GM18520 (cell line): ENCODE measurements at regions not wholly inside any gene's neighbourhood (a gene's known extent, or its start where the extent isn't known, plus 50 kb on each side); places are given as distances from the start of the nearest gene placed in this dataset.
A peak's percentile ranks its signal among the peaks of the same experiment; 100 is the strongest.
"Not testable (repeated sequence)": the region's sequence is repeated elsewhere in the genome, so short reads cannot be mapped to it uniquely, and the experiment has no call there.

Source experiments
- ATAC-seq: cut with Tn5 transposase; IDR thresholded peaks from one replicate; pipeline ENCODE4 v1.9.1; 2021; ENCODE audit not compliant: unreplicated experiment

DNA sequence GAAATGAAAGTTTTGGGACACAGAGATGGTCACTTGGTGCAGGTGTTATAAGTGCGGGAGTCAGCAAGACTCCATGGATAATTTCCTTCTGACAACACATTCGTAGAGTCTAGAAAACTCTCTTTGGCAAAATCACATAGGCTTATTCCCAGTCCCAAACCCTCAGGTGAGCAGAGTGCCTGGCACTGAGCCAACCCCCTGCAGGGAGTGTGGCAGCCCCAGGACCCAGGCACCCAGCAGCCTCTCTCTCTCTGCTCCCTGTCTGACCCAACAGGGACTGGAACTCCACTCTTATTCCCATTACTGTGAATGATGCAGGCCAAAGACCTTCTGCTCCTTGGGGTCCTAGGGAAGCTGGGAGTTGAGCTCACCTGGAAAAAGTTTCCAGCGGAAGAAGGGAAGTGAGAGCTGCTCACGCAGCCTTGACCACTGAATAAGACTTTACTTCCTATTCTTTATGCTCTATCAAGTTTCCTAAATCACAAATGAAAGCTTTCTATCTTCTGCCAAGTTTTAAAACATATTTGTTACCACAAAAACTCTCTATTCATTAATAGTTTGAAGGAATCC, 132.6 kb upstream of the ETV3 start:
- no peak for ATAC-seq

DNA sequence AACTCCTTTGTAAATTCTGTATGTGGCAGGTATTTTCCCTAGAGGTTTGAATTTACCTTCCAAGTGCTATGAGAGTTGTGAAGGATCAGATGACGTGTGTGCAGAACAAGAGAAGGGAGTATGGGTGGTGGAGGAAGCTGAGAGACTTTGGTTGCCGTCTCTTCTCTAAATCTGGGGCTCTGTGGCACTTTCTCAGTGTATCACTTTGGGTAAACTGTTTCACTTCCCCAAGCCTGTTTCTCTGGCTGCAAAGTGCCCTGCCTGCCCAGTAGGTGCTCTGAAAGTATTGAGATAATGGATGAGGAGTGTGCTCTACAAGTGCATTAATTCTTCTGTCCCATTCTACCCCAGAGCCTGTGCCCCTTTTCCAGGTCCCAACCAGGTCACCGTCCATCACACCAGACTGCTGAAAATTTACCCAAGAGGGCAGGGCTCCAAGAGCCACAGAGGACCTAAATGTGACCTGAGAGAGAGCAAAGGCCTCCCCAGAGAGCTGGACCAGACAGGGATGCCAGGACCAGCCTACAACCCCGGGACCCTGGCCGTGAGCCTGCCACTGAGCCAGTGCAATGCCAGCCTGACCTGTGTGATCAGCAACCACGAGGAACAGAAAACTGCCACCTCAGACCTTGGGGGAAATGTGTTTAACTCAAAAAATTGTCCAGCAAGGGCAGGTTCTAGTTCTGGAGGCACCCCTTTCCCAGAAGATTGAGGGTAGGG, 131.6 kb upstream of the ETV3 start:
- no peak for ATAC-seq

DNA sequence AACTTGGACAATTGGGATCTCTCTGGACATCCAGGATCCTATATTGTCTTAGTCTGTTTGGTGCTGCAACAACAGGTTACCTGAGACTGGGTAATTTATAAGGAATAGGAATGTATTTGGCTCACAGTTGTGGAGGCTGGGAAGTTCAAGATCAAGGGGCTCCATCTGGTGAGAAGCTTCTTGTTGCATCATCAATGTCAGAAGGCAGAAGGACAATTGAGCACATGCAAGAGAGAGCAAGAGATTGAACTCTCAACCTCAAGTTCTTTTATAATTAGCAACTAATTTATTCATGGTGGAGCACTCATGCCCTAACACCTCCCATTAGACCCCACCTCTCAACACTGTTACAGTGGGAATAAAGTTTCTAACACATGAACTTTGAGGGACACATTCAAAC, 124.7 kb upstream of the ETV3 start:
- no peak for ATAC-seq

DNA sequence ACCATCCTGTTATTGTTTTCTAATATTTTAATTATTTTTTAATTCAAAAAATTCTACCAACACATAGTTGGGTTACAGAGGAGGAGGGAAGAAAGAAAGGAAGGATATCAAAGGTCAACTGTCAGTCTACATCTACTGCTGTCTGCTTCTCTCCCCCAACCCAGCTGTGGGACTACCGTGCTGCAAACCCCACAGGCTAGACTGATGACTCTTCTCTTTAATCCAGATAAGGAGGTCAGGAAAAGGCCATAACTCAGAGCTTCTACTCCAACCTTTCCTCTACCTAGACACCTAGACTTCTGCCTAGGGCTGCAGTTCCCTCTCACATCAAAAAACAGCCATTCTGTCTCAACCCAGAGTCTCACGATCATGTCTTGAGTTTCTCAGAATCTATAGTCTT, 124.2 kb upstream of the ETV3 start:
- ATAC-seq, result no peak

- ATAC-seq, result not testable (repeated sequence)
Measured at GRCh38 chr1:157255891-157256290, 117.7 kb upstream of the ETV3 start.

GRCh38 chr1:157254183-157254582, 116.0 kb upstream of the ETV3 start:
- ATAC-seq, result not testable (repeated sequence)

GRCh38 chr1:157252473-157252872, 114.3 kb upstream of the ETV3 start:
- no peak for ATAC-seq

- no peak for ATAC-seq
Measured at GRCh38 chr1:157249739-157250138, 111.5 kb upstream of the ETV3 start.

DNA sequence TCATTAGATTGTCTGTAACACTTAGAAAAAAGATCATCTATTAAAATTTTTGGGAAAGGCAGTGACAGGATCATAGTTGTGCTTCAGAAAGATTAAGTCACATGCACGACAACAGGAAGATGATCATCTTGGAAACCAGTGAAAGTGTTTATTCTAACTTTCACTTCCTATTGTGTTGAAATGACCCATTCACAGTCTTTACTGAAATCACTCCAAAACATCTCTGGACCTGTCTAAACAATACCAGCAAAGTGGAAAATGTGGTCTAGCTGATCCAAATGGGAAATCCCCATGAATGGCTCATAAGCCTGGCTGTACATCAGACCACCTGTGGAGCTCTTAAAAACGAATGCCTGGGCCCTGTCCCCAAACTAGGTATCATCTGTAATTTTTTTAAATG, 111.1 kb upstream of the ETV3 start:
- no peak for ATAC-seq

DNA sequence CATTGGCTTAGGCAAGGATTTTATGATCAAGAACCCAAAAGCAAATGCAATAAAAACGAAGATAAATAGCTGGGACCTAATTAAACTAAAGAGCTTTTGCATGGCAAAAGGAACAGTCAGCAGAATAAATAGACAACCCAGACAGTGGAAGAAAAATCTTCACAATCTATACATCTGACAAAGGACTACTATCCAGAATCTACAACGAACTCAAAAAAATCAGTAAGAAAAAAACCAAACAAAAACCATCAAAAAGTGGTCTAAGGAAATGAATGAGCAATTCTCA, 109.5 kb upstream of the ETV3 start:
- not testable (repeated sequence) for ATAC-seq

- no peak for ATAC-seq
Measured at GRCh38 chr1:157247005-157247763, 109.0 kb upstream of the ETV3 start.

GRCh38 chr1:157245823-157246222, 107.6 kb upstream of the ETV3 start:
- ATAC-seq, result no peak

DNA sequence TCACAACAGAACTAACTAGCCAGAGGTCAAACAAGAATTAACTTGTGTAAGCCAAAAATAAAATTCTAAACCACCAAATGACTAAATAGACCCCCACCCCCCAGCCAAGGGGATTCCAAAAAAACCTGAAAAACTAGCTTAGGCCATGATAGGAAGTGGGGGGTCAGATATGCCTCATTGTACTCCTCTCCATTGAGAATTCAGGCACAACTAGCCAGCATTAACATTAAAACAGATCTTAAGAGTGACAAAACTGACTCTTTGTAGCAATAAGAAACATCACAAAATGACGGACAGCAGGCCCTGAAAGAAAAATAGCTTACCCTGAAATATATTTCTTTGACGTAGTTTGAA, 103.0 kb upstream of the ETV3 start:
- no peak for ATAC-seq

DNA sequence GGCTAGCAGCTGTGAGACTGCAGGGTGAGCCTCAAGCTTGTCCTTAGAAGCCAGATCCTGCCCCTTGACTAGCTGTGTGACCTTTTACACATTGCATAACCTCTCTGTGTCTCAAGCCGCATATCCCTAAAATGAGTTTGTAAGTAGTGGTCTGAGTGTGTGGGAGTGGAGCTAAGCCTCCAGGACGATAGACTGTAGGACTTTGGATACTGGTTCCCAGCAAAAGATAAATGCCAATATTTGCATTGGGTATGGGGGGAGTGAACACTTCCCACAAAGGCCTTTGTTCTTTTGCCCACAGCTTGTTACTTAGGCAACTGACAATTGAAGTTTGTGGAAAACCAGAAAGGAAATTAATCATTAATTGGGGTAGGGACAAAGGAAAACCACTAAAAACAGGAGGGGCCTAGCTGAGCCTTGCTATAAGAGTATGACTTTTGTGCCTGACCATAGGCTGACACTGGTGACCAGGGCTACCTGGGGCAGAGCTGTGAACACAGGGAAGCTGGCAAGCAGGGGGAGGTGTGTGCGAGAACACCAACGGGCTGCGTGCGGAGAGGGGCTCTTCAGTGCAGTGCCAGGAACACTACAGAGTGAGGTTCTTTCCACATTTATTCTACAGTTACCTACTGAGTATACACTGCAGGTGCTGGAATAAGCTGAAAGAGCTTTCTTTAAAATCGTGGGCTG, 102.4 kb upstream of the ETV3 start:
- ATAC-seq, result no peak

DNA sequence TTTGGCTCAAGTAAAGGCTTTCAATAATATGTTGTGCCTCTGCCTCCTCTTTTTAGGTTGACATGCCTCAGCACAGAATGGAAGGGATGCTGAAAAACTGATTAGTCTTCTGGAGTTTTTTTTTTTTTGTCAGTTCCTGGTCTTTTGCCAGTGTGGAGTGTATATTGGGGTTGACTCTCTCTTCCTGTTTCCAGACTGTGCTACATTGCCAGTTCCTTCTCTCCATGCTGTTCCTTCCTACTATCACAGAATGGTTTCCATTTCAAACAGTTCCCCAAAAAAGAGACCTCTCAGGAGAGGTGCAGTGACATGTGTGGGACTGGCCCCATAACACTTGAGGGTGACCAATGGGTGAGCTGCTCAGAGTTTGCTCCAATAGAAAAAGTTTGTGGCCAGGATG, 101.7 kb upstream of the ETV3 start:
- ATAC-seq, result no peak

DNA sequence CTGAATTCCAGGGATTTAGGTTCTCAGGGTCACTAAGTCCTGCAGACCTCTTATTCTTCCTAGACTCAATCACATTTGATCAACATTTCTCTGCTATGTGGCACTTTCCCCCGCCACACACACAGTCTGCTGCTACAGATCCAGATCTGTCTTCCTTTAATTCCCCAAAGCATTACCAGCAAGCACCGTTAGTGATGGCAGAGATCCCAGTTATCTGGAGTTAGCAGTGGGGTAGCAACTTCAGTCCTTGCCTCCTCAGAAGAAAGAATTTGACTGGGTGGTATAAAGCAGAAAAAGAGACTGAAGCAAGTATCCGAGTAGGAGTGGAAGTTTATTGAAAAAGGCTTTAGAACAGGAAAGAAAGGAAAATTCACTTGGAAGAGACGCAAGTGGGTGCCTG, 100.4 kb upstream of the ETV3 start:
- ATAC-seq, result no peak

DNA sequence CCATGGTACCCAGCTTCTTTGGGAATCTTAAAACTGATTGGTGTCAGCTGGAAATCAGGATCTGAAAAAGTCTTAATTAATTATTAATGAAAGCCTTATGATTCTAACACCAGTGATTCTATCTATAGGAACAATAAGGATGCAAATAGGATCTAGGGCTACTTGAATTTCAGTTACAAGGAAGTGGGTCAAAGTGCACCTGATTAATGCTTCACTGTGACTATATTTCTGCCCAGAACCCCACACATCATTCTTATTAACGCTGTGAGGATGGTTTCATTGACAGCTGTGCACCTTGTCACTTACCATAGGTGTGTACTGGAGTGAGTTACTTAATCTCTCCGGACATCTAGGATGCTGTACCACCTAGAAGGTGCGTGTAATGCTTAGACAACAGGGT, 99.8 kb upstream of the ETV3 start:
- ATAC-seq, result no peak

DNA sequence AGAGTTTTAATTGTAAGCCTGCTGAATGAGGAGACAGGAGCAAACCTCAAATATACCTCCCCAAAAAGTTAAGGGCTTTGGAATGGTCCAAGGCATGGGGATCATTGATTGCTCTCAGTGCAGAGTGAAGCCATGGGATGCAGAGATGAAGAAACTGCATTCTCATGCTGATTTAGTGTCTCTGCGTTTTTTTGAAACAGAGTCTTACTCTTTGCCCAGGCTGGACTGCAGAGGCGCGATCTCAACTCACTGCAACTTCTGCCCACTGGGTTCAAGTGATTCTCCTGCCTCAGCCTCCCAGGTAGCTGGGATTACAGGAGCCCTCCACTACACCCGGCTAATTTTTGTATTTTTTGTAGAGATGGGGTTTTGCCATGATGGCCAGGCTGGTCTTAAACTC, 99.3 kb upstream of the ETV3 start:
- ATAC-seq, result no peak

DNA sequence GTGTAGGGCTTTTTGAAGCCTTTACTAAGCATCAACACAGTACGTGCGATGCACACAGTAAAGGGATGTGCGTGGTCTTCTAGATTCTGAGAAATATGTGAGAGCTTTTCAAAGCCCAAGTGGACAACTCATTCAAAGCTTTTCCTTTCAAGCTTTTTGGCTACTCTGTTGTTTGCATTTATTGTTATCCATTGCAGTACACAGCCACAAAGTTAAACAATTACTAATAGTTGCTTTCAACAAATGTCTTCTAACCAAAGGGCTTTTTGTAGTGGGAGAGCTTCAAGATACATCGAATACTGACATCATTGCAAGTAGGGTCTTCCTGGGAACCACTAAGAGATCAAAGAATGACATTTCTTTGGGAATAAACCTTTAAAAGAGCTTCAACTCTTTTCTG, 97.9 kb upstream of the ETV3 start:
- ATAC-seq, result no peak

GRCh38 chr1:157235307-157235706, 97.1 kb upstream of the ETV3 start:
- no peak for ATAC-seq

- no peak for ATAC-seq
Measured at GRCh38 chr1:157234705-157235273, 96.6 kb upstream of the ETV3 start.

GRCh38 chr1:157233131-157233530, 94.9 kb upstream of the ETV3 start:
- ATAC-seq, result peak; percentile 77
